Cardiac fibroblast (primary cell): ENCODE measurements at regions not wholly inside any gene's neighbourhood (a gene's known extent, or its start where the extent isn't known, plus 50 kb on each side); places are given as distances from the start of the nearest gene placed in this dataset.

Experiments
- DNase-seq, 2 donors: peaks; one replicate each; pipeline versions ENCODE4 v3.0.0 to v3.0.0-alpha.2; 2010; ENCODE audit warnings: low read depth in 2 of 2
- H3K4me3 ChIP-seq, 2 donors: replicated peaks in 1 of 2; 1 replicate in 1 of 2; 2 replicates in 1 of 2; pipeline ENCODE4 v1.5.1; 2011; ENCODE audit warnings: low read depth in 2 of 2, low read length in 2 of 2, mild to moderate bottlenecking in 2 of 2, moderate library complexity in 1 of 2
- CTCF ChIP-seq: IDR thresholded peaks from one replicate; pipeline ENCODE4 v1.5.1; 2011; ENCODE audit warnings: low read depth, mild to moderate bottlenecking, low read length, inconsistent platforms

- H3K4me3 ChIP-seq: no peak overlapping the region
- no peak for DNase-seq
- TF ChIP-seq CTCF: no peak
Observed at GRCh38 chr6:8785223-8785622, 349.9 kb upstream of the SLC35B3 start.

- no peak for TF ChIP-seq CTCF
- H3K4me3 ChIP-seq: no peak overlapping the region
- DNase-seq: no peak
Observed at GRCh38 chr6:8783191-8783590, 347.8 kb upstream of the SLC35B3 start.

- no peak for TF ChIP-seq CTCF
- H3K4me3 ChIP-seq: no peak overlapping the region
- DNase-seq: no peak
Observed at GRCh38 chr6:8780653-8781052, 345.3 kb upstream of the SLC35B3 start.

GRCh38 chr6:8764733-8765132 lies 329.4 kb upstream of the SLC35B3 start:
- no peak for DNase-seq
- H3K4me3 ChIP-seq: no peak overlapping the region
- TF ChIP-seq CTCF: no peak

- no peak for TF ChIP-seq CTCF
- no peak overlapping the region for H3K4me3 ChIP-seq
- DNase-seq: no peak
Observed at GRCh38 chr6:8760951-8761350, 325.6 kb upstream of the SLC35B3 start.

GRCh38 chr6:8758412-8758811 lies 323.1 kb upstream of the SLC35B3 start:
- no peak for TF ChIP-seq CTCF
- no peak for DNase-seq
- no peak overlapping the region for H3K4me3 ChIP-seq

GRCh38 chr6:8750627-8751026 lies 315.3 kb upstream of the SLC35B3 start:
- H3K4me3 ChIP-seq: no peak overlapping the region
- DNase-seq: no peak
- no peak for TF ChIP-seq CTCF
